DMS53 treated with DMSO at 0.1 percent for 48 hours (cell line): ENCODE measurements at regions not wholly inside any gene's neighbourhood (a gene's known extent, or its start where the extent isn't known, plus 50 kb on each side); places are given as distances from the start of the nearest gene placed in this dataset.
"Not testable (repeated sequence)": the region's sequence is repeated elsewhere in the genome, so short reads cannot be mapped to it uniquely, and the experiment has no call there.

Source experiments
- DNase-seq: peaks from one replicate; lab custom pipeline; 2025; ENCODE audit not compliant: unreplicated experiment; lab: John Stamatoyannopoulos, UW

DNA sequence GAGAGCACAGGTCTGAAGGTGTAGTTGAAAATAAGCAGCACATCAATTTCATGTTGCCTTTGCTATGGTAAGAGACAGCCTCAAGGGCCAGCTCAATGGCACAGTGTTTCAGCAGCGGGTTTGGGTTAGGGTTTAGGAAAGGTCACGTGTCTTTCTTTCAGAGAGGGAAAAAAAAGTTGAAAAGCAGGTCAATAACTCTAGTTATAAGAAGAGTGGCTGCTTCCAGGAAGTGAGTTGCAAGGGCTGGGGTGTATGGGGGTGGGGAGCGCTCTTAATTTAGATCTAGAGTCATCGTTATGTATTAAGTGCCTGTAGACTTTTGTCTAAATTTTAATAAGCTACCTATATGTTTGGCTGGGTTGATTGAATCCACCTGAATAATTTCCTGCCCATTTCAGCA is 118.5 kb upstream of the SPAG17 start:
- DNase-seq, result no peak

DNA sequence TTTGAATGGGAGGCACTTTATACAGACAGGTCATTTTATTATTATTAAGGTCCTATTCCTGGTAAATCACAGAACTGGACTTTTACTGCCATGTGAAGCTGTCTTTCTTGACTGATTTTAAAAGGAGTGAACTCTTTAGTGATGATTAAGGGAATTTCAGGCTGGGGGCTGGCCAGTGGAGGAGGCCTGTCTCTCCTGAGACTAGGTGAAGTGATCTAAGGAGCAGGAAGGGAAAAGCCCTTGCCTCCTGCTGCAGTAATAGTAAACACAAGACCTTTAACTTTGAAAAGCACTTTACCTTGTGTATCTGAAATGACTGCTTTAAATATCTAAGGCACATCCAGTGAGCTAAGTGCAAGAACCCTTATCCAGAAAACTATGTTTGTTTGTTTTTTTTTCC is 118.0 kb upstream of the SPAG17 start:
- DNase-seq, result no peak

DNA sequence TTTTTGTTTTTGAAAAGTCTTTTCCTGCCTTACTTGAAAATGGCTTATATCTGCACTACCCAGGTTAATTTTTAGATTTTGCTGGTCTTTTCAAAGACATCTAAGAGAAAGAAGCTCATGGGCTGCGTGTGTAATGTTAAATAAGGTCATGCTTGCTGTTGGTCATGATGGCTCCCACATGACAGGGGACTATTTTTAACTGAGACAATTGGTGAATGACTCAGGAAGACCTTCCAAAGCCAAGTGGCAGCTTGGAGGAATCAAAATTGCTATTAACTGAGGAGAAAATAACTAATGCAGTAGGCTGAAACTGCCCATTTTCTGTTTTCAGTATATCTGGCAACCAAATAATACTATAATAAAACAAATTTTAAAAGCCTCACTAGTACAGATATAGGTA is 117.1 kb upstream of the SPAG17 start:
- no peak for DNase-seq

- DNase-seq, result no peak
These were observed 115.8 kb upstream of the SPAG17 start for GRCh38 chr1:118300808-118301207.

DNA sequence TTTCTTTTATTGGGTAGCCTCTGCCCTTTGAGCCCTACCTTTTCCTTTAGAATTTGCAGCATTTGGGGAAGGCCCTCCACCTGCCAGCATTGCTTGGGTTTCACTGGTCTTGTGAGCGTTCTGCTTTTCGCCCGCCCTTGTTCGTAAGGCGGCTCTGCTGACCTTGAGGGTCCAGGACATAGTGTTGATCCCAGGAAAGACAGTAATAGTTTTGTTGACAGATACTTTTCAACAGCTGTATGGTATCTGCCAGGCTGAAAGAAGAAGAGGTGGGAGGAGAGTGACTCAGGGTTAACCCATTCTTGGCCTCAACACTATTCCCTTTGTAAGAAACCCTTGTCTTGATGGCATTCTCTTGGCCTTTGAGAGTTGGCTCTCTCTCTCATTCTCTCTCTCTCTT is 113.4 kb upstream of the SPAG17 start:
- DNase-seq, result no peak

DNA sequence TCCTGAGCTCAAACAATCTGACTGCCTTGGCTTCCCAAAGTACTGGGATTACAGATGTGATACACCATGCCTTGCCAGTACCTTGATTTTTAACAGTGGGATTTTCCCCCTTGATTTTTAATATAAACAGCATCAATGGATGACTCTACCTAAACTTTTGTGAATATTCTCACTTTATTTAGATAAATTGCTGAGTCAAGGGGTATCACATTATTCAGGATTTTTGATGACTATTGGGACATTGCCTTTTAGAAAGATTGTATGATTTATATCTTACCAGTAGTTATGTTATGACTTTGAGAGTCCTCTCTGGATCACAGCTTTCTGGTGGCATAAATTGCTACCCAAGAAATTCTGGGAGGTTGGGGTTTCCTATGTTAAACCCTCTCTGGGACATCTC is 112.5 kb upstream of the SPAG17 start:
- no peak for DNase-seq

- DNase-seq, result no peak
These were observed 110.0 kb upstream of the SPAG17 start for GRCh38 chr1:118294875-118295642.

DNA sequence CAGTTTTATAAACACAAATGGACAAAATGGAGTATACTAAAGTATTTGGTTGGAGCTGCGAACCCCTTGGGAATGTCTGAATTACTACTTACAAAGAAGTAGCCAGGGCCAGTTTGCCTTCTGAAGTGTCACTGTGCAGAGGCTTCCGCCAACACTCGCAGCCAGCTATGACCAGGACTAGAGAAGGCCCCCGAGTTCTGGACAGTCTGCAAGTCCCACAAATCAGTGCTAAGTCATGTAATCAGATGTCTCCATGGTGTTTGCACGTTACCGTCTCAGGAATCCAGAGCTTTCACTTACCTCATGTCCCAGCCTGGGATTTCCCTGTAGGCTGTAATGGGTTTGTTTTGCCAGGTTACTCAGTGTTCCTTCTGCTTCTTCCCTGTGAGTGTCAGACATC is 106.6 kb upstream of the SPAG17 start:
- DNase-seq, result no peak

- DNase-seq, result no peak
These were observed 105.5 kb upstream of the SPAG17 start for GRCh38 chr1:118290571-118290970.

DNA sequence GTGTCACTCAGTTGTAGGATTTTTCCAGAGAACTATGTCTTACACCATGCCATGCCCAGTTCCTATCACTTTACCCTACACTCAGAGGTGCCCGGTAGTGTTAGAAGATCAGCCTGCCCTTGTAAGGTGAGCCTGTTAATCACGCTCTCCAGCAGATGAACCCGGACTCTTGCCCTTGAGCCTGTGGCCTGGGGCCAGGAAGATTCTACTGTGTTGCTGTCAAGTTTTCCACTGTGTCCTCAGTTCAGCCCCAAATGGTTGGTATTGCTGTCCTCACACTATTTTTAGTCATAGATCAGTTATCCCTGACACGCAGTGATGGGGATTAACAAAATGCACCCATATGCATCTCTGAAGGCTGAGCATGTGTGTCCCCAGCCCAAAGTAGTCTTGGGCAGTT is 105.0 kb upstream of the SPAG17 start:
- no peak for DNase-seq

DNA sequence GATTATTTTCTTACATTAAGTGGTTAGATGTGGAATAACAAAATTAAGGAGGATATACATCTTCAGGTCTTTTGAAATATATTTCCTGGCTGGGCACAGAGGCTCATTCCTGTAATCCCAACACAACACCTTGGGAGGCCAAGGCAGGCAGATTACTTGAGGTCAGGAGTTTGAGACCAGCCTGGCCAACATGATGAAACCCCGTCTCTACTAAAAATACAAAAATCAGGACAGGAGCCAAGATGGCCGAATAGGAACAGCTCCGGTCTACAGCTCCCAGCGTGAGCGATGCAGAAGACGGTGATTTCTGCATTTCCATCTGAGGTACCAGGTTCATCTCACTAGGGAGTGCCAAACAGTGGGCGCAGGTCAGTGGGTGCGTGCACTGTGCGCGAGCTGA is 95.6 kb upstream of the SPAG17 start:
- DNase-seq, result not testable (repeated sequence)

- DNase-seq, result no peak
These were observed 90.6 kb upstream of the SPAG17 start for GRCh38 chr1:118275472-118276115.

DNA sequence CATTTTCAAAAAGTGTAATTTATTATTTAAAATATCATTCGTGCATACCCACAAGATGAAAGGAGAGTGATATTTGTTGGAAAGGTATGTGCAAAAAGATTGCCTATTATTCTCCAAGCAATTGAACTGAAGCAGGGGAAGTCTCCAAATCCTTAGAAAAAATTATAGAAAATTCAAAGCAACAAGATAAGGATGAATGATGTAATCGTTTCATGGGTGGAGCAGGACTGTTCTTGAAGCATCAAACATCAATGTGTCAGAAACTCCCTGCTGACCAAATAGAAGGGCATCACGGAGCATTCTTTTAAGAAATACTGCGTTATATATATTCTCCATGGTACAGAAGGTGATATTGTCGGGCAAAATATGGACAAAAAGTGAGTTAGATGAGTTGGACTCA is 87.9 kb upstream of the SPAG17 start:
- no peak for DNase-seq

- DNase-seq, result no peak
These were observed 86.9 kb upstream of the SPAG17 start for GRCh38 chr1:118271883-118272282.

DNA sequence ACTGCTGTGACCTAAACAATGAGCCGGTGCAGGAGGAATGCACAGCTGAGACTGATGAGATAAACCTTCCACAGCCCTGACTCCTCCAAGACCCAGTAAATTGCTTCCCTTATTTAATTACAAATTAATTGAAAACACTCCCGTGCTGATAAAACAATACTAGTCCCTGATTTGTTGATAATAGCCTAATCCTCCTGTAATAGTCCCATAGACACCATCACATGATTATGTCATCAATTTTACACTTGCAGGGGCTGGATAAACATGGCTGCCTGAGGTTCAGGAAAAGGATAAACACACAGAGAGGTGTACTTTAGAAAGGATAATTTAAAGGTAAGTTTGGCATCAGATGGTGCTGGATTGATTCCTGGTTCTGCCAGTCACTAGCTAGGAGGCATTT is 84.6 kb upstream of the SPAG17 start:
- no peak for DNase-seq

DNA sequence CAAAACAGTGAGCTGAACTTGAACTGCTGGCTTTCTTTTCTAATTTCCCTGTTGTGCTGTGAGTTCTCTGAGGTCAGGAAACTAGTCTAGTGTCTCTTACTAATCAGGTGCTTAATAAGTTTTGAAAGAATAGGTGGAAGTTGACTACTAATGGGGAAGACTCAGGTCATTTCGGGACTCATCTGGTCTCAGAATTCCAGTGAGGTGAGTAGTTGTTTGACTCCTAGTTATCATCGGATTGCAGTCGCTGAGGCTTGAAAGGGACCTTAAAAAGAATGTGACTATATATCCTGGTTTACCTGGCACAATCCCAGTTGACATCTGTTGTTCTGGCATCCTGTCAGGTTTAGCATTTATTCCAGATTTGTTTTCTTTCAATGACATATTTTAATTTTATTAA is 81.4 kb upstream of the SPAG17 start:
- DNase-seq, result no peak

DNA sequence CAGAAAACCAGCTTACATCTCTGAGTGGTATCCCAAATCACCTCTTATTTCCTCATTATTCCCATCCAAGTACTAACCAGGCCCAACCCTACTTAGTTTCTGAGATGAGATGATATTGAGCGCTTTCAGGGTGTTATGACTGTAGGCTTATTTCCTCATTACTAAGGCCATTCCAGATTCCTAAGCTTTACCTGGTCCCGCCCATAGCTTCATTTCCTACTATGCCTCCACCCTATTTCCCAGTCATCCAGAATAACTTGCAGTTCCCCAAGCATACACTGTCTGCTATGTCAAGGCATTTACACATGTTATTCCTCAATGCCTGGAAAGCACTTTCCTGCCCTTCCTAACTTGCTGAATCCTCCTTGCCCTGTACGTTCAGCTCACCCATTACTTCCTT is 79.3 kb upstream of the SPAG17 start:
- no peak for DNase-seq

- no peak for DNase-seq
These were observed 77.8 kb upstream of the SPAG17 start for GRCh38 chr1:118262865-118263264.

DNA sequence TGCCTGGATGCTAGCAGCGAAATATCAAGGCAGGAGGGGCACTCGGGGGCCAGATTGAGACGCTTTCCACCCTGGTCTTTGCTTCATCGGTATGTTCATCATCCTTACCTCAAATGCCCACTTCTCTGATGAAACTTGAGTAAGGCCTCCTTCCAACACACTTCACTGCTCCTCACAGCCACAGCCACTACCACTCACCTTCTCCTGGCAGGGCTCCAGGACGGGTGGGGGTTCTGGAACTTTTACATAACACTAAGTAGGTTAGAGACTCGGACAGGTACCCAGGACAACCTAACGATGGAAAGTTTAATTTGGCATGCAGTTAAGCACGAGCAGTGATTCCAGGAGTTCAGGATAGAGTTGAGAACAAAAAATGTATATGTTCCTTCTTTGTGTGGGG is 73.9 kb upstream of the SPAG17 start:
- no peak for DNase-seq

DNA sequence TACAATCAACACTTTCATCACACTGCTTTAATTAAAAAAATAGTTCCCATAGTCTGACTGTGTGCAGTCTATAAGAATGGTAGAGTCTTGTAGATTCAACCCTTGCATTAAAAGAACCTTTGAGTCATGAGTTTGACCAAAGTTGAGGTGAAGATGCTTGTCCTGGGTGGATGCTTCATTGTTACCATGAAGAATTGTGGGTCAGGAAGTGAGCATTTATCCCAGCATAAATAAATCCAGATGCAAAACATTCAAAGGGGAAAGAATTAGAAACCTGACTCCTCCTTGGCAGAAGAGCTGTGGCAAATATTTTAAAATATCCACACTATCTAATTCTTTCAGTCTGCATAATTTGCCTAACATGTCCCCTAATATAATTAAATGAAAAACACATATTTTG is 72.9 kb upstream of the SPAG17 start:
- no peak for DNase-seq

- no peak for DNase-seq
These were observed 69.7 kb upstream of the SPAG17 start for GRCh38 chr1:118254491-118255425.

- no peak for DNase-seq
These were observed 69.0 kb upstream of the SPAG17 start for GRCh38 chr1:118254001-118254400.
